Peyer's patch (tissue), 4 donors: ENCODE measurements at regions not wholly inside any gene's neighbourhood (a gene's known extent, or its start where the extent isn't known, plus 50 kb on each side); places are given as distances from the start of the nearest gene placed in this dataset.

Source experiments
- DNase-seq, 3 donors: peaks; one replicate each; pipeline ENCODE4 v3.0.0-alpha.2; 2017 to 2019
- H3K27ac ChIP-seq, 4 donors: fragments of 200-600 bp; sonication (generic); one replicate each; pipeline ENCODE4 v1.5.1; 2016 to 2019
- H3K27me3 ChIP-seq, 2 donors: fragments of 200-600 bp; sonication (generic); one replicate each; pipeline ENCODE4 v1.5.1; 2019
- H3K36me3 ChIP-seq, 3 donors: fragments of 200-600 bp; sonication (generic); one replicate each; pipeline ENCODE4 v1.5.1; 2016 to 2019
- H3K4me1 ChIP-seq, 4 donors: fragments of 200-600 bp; sonication (generic); one replicate each; pipeline ENCODE4 v1.5.1; 2016 to 2019
- H3K4me3 ChIP-seq, 4 donors: fragments of 200-600 bp; sonication (generic); 1 replicate in 3 of 4; 2 replicates in 1 of 4; pipeline ENCODE4 v1.5.1; 2016 to 2019; ENCODE audit warnings: mild to moderate bottlenecking in 1 of 4
- H3K9me3 ChIP-seq, 4 donors: fragments of 200-600 bp; sonication (generic); one replicate each; pipeline ENCODE4 v1.5.1; 2016 to 2019; ENCODE audit warnings: mild to moderate bottlenecking in 1 of 4
- POLR2A ChIP-seq, 2 donors: fragments of 450-650 bp; IDR thresholded peaks; one replicate each; pipeline ENCODE4 v1.5.1; 2017; ENCODE audit warnings: antibody characterized with exemption in 2 of 2, mild to moderate bottlenecking in 2 of 2, moderate library complexity in 2 of 2
- TF ChIP-seq, protein P1 (sequence below), 6 experiments: fragments of 450-650 bp in 4 of 6; fragments of 200-600 bp in 2 of 6; sonication (generic) in 1 of 6; IDR thresholded peaks; one replicate each; pipeline ENCODE4 v1.5.1; 2017 to 2019; ENCODE audit warnings: antibody characterized with exemption in 6 of 6, mild to moderate bottlenecking in 3 of 6, moderate library complexity in 1 of 6

DNA sequence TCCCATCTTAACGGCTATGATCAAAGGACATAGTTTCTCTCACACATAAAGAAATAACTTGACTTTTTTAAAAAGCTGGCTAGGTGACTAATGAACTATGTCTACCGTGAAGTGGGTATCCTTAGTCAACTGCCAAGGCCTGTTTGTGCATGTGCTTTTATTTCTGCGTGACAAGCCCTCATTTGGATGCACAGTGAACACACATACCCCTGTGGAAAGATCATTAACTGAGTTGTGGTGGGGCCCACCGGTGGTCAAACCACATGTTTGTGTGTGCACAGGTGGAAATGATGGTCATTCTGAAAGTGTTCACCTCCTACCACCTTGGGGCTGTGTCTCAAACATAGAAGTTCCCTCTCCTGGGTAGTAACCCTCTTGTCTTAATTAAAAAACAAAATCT lies 256.1 kb upstream of the SALL1 start:
- no peaks in the 10 kb centered on the region for H3K9me3 ChIP-seq
- H3K4me1 ChIP-seq: no peaks in the 10 kb centered on the region
- DNase-seq: no peak
- no peaks in the 10 kb centered on the region for H3K36me3 ChIP-seq
- no peaks in the 10 kb centered on the region for H3K27me3 ChIP-seq
- H3K27ac ChIP-seq: no peak overlapping the region
- TF ChIP-seq POLR2A (IDR thresholded peaks at IDR 0.05): no peak
- TF ChIP-seq, protein P1, sequence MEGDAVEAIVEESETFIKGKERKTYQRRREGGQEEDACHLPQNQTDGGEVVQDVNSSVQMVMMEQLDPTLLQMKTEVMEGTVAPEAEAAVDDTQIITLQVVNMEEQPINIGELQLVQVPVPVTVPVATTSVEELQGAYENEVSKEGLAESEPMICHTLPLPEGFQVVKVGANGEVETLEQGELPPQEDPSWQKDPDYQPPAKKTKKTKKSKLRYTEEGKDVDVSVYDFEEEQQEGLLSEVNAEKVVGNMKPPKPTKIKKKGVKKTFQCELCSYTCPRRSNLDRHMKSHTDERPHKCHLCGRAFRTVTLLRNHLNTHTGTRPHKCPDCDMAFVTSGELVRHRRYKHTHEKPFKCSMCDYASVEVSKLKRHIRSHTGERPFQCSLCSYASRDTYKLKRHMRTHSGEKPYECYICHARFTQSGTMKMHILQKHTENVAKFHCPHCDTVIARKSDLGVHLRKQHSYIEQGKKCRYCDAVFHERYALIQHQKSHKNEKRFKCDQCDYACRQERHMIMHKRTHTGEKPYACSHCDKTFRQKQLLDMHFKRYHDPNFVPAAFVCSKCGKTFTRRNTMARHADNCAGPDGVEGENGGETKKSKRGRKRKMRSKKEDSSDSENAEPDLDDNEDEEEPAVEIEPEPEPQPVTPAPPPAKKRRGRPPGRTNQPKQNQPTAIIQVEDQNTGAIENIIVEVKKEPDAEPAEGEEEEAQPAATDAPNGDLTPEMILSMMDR (IDR thresholded peaks at IDR 0.05): no peak
- no peak overlapping the region for H3K4me3 ChIP-seq

DNA sequence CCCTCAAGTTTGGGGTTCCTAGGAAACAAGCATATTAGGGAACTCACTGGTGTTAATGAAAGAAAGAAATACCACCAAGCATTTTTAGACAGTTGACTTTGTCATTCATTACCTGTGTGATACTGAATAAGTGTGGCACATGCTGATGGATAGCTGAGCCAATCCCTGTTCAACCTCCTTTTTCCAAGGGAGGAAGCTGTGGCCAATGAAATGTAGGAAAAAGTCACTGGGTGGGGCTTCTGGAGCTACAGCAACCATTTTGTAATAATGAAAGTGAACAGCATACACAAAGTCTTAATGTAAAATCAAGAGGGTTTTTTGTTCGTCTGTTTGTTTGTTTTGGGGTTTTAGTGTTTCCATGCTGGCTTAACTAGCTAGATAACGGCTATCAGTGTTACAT lies 254.3 kb upstream of the SALL1 start:
- H3K27ac ChIP-seq: no peak overlapping the region
- TF ChIP-seq POLR2A (IDR thresholded peaks at IDR 0.05): no peak
- TF ChIP-seq, protein P1 (IDR thresholded peaks at IDR 0.05): no peak
- no peaks in the 10 kb centered on the region for H3K9me3 ChIP-seq
- no peaks in the 10 kb centered on the region for H3K4me1 ChIP-seq
- no peak overlapping the region for H3K4me3 ChIP-seq
- no peak for DNase-seq
- no peaks in the 10 kb centered on the region for H3K36me3 ChIP-seq
- no peaks in the 10 kb centered on the region for H3K27me3 ChIP-seq

DNA sequence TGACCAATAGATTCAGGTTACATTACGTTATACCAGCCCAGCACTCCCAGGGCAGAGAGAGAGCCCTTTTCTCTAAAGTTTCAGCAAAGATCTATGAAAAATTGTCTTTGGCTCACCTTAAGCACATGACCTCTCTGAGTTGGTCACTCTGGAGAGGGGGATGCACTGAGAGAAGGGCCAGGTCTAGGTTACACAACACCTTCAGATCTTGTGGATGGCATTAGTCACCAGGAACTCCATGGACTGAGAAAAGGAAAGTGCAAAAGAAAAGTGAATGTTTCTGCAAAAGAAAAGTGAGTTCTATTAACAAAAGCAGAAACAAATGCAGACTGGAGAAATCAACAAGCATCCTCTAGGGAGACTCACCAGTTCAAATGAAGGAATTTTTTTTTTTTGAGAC lies 253.3 kb upstream of the SALL1 start:
- no peak overlapping the region for H3K4me3 ChIP-seq
- no peak for DNase-seq
- no peak overlapping the region for H3K27ac ChIP-seq
- H3K4me1 ChIP-seq: no peaks in the 10 kb centered on the region
- no peaks in the 10 kb centered on the region for H3K9me3 ChIP-seq
- TF ChIP-seq, protein P1 (IDR thresholded peaks at IDR 0.05): no peak
- no peak for TF ChIP-seq POLR2A (IDR thresholded peaks at IDR 0.05)
- no peaks in the 10 kb centered on the region for H3K36me3 ChIP-seq
- H3K27me3 ChIP-seq: no peaks in the 10 kb centered on the region

DNA sequence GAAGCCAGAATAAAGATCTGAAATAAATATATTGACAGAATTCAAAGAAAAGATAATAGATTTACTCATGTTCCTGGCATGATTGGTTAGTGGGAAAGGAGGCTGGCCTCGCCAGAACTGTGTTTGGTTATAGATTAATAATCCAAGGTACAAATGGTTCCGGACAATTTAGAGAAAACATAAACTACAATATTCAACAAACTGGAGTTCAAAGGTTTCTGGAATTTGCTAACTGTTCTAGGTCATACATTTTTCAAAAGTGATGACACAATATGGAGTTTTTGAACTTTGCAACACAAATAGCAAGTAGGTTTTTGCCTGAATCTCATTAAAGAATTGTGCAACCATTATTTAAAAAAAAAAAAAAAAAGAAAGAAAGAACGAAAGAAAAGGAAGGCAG lies 251.7 kb upstream of the SALL1 start:
- H3K36me3 ChIP-seq: no peaks in the 10 kb centered on the region
- H3K9me3 ChIP-seq: no peaks in the 10 kb centered on the region
- H3K4me1 ChIP-seq: no peaks in the 10 kb centered on the region
- TF ChIP-seq, protein P1 (IDR thresholded peaks at IDR 0.05): no peak
- H3K27me3 ChIP-seq: no peaks in the 10 kb centered on the region
- no peak overlapping the region for H3K4me3 ChIP-seq
- no peak overlapping the region for H3K27ac ChIP-seq
- no peak for DNase-seq

DNA sequence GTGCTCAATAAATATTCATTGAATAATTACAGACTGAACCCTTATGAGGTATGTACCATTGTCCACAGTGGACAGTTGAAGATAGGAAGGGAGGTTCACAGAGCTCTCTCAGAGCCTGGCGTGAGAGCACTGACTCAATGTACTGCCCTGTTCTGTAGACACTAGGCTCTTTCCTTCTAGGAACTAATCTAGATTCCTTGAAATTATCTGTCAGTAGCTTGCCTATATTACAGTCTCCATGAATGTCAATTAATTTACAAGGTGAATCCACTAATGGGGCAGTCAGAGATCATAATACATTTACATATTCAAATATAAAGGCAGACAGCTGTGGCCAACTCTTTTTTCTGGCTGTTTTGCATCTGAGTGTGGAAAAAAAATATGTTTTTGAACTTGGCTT lies 251.2 kb upstream of the SALL1 start:
- TF ChIP-seq, protein P1 (IDR thresholded peaks at IDR 0.05): no peak
- no peak for TF ChIP-seq POLR2A (IDR thresholded peaks at IDR 0.05)
- peak overlapping the region in 1 of 4 donors; percentile 44 for H3K27ac ChIP-seq

DNA sequence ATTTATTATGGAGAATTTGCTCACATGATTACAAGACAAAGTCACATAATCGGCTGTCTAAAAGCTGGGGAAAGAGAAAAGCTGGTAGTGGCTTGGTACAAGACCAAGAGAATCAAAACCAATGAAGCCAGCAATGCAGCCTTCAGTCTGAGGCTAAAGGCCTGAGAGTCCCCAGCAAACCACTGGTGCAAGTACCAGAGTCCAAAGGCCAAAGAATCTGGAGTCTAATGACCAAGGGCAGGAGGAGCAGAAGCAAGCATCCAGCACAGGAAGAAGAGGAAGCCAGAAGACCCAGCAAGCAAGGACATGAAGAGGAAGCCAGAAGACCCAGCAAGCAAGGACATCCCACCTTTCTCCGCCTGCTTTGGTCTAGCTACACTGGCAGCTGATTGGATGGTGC lies 250.6 kb upstream of the SALL1 start:
- H3K9me3 ChIP-seq: no peaks in the 10 kb centered on the region
- no peak for DNase-seq
- H3K27ac ChIP-seq: peak overlapping the region in 1 of 4 donors; percentile 44
- TF ChIP-seq, protein P1 (IDR thresholded peaks at IDR 0.05): no peak
- TF ChIP-seq POLR2A (IDR thresholded peaks at IDR 0.05): no peak
- H3K36me3 ChIP-seq: no peaks in the 10 kb centered on the region
- H3K4me3 ChIP-seq: no peak overlapping the region
- no peaks in the 10 kb centered on the region for H3K4me1 ChIP-seq
- no peaks in the 10 kb centered on the region for H3K27me3 ChIP-seq

More for the DNA sequence above, 251.2 kb upstream of the SALL1 start:
- Histone ChIP-seq H3K4me3 (no peak overlapping the region), H3K9me3 (no peaks in the 10 kb centered on the region), H3K27me3 (no peaks in the 10 kb centered on the region), H3K4me1 (no peaks in the 10 kb centered on the region), H3K36me3 (no peaks in the 10 kb centered on the region)
- DNase-seq: no peak
